ENCODE measurements at regions not wholly inside any gene's neighbourhood (a gene's known extent, or its start where the extent isn't known, plus 50 kb on each side); places are given as distances from the start of the nearest gene placed in this dataset.

- no peaks in the 10 kb centered on the region for H3F3A ChIP-seq (ENCODE audit: control insufficient read depth, insufficient read depth)
- no peaks in the 10 kb centered on the region for H3K9me3 ChIP-seq (ENCODE audit: control insufficient read depth, insufficient read depth, low read length)
- H3K36me3 ChIP-seq (ENCODE audit: control insufficient read depth, low read length), result no peaks in the 10 kb centered on the region
- no peaks in the 10 kb centered on the region for H3K4me1 ChIP-seq (ENCODE audit: control insufficient read depth, low read length)
- H3K79me2 ChIP-seq (ENCODE audit: control insufficient read depth, low read length), result no peaks in the 10 kb centered on the region
- TF ChIP-seq EZH2phosphoT487 (IDR thresholded peaks at IDR 0.05; ENCODE audit: borderline replicate concordance, low read length) (no peak), CTCF (IDR thresholded peaks at IDR 0.05; ENCODE audit: low read depth, low read length, poor library complexity, severe bottlenecking) (no peak)
- no peak overlapping the region for H3K27ac ChIP-seq (ENCODE audit: low read depth, low read length)
- no peaks in the 10 kb centered on the region for H4K20me1 ChIP-seq (ENCODE audit: control insufficient read depth, insufficient read depth, low read depth, low read length)
- H3K9me2 ChIP-seq (replicated peaks; ENCODE audit: control insufficient read depth, low read length), result no peaks in the 10 kb centered on the region
- H3K27me3 ChIP-seq (ENCODE audit: control insufficient read depth, low read length), result no peaks in the 10 kb centered on the region
- H3K4me3 ChIP-seq (ENCODE audit: low read length), result no peak overlapping the region
- no peak overlapping the region for H3K4me2 ChIP-seq (ENCODE audit: low read length)
Measured at GRCh38 chr2:235215248-235215647, 263.4 kb downstream of the SH3BP4 start.

GRCh38 chr2:235216901-235217300 lies 265.1 kb downstream of the SH3BP4 start:
- Histone ChIP-seq H3K79me2 (ENCODE audit: control insufficient read depth, low read length) (no peaks in the 10 kb centered on the region), H3K27ac (ENCODE audit: low read depth, low read length) (no peak overlapping the region), H3K27me3 (ENCODE audit: control insufficient read depth, low read length) (no peaks in the 10 kb centered on the region), H3K9me2 (replicated peaks; ENCODE audit: control insufficient read depth, low read length) (no peaks in the 10 kb centered on the region), H3K36me3 (ENCODE audit: control insufficient read depth, low read length) (no peaks in the 10 kb centered on the region), H4K20me1 (ENCODE audit: control insufficient read depth, insufficient read depth, low read depth, low read length) (no peaks in the 10 kb centered on the region), H3K9me3 (ENCODE audit: control insufficient read depth, insufficient read depth, low read length) (no peaks in the 10 kb centered on the region), H3K4me3 (ENCODE audit: low read length) (no peak overlapping the region), H3F3A (ENCODE audit: control insufficient read depth, insufficient read depth) (no peaks in the 10 kb centered on the region), H3K4me1 (ENCODE audit: control insufficient read depth, low read length) (no peaks in the 10 kb centered on the region), H3K4me2 (ENCODE audit: low read length) (no peak overlapping the region)
- TF ChIP-seq EZH2phosphoT487 (IDR thresholded peaks at IDR 0.05; ENCODE audit: borderline replicate concordance, low read length), result no peak
- TF ChIP-seq CTCF (IDR thresholded peaks at IDR 0.05; ENCODE audit: low read depth, low read length, poor library complexity, severe bottlenecking), result no peak

GRCh38 chr2:235217846-235218245 lies 266.0 kb downstream of the SH3BP4 start:
- Histone ChIP-seq H3K4me1 (ENCODE audit: control insufficient read depth, low read length) (no peaks in the 10 kb centered on the region), H3K36me3 (ENCODE audit: control insufficient read depth, low read length) (no peaks in the 10 kb centered on the region), H3K27ac (ENCODE audit: low read depth, low read length) (no peak overlapping the region), H3F3A (ENCODE audit: control insufficient read depth, insufficient read depth) (no peaks in the 10 kb centered on the region), H3K27me3 (ENCODE audit: control insufficient read depth, low read length) (no peaks in the 10 kb centered on the region), H3K4me3 (ENCODE audit: low read length) (no peak overlapping the region), H3K79me2 (ENCODE audit: control insufficient read depth, low read length) (no peaks in the 10 kb centered on the region), H4K20me1 (ENCODE audit: control insufficient read depth, insufficient read depth, low read depth, low read length) (no peaks in the 10 kb centered on the region), H3K9me3 (ENCODE audit: control insufficient read depth, insufficient read depth, low read length) (no peaks in the 10 kb centered on the region), H3K4me2 (ENCODE audit: low read length) (no peak overlapping the region), H3K9me2 (replicated peaks; ENCODE audit: control insufficient read depth, low read length) (no peaks in the 10 kb centered on the region)
- TF ChIP-seq EZH2phosphoT487 (IDR thresholded peaks at IDR 0.05; ENCODE audit: borderline replicate concordance, low read length) (no peak), CTCF (IDR thresholded peaks at IDR 0.05; ENCODE audit: low read depth, low read length, poor library complexity, severe bottlenecking) (no peak)

GRCh38 chr2:235218486-235218907 lies 266.7 kb downstream of the SH3BP4 start:
- TF ChIP-seq EZH2phosphoT487 (IDR thresholded peaks at IDR 0.05; ENCODE audit: borderline replicate concordance, low read length) (no peak), CTCF (IDR thresholded peaks at IDR 0.05; ENCODE audit: low read depth, low read length, poor library complexity, severe bottlenecking) (no peak)
- Histone ChIP-seq H3K4me2 (ENCODE audit: low read length) (no peak overlapping the region), H3F3A (ENCODE audit: control insufficient read depth, insufficient read depth) (no peaks in the 10 kb centered on the region), H3K27ac (ENCODE audit: low read depth, low read length) (no peak overlapping the region), H3K79me2 (ENCODE audit: control insufficient read depth, low read length) (no peaks in the 10 kb centered on the region), H3K36me3 (ENCODE audit: control insufficient read depth, low read length) (no peaks in the 10 kb centered on the region), H3K9me2 (replicated peaks; ENCODE audit: control insufficient read depth, low read length) (no peaks in the 10 kb centered on the region), H3K4me1 (ENCODE audit: control insufficient read depth, low read length) (no peaks in the 10 kb centered on the region), H4K20me1 (ENCODE audit: control insufficient read depth, insufficient read depth, low read depth, low read length) (no peaks in the 10 kb centered on the region), H3K4me3 (ENCODE audit: low read length) (no peak overlapping the region), H3K27me3 (ENCODE audit: control insufficient read depth, low read length) (no peaks in the 10 kb centered on the region), H3K9me3 (ENCODE audit: control insufficient read depth, insufficient read depth, low read length) (no peaks in the 10 kb centered on the region)

Measured in DOHH2 (cell line).